ENCODE measurements at regions not wholly inside any gene's neighbourhood (a gene's known extent, or its start where the extent isn't known, plus 50 kb on each side); places are given as distances from the start of the nearest gene placed in this dataset.

DNA sequence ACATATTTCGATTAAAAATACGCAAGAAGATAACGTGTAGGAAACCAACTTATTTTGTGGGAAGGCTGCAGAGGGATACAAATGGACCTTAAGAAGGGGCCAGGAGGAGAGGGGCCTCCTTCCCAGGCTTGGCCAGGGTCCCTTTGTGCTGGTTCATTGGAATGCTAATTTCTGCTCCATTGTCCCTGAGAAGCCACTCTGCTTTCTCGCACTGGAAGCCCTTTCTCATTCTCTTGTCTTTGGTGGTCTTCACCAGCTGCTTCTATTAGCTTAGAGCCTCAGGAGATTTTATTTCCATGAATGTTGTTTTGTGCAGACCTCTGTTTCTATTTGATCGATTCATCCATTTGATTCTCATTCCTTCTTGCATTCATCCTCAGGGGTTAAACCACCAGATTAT is 325.4 kb downstream of the TMEM38B start:
- H3K56ac ChIP-seq (ENCODE audit: insufficient read length, low read depth, low read length): no peak overlapping the region
- Mint-ChIP-seq H3K36me3 (ENCODE audit: insufficient read depth in 1 of 3, low read depth in 3 of 3) (peaks cover 0 to 2% (median 0%) of the 10 kb centered on the region in 3 experiments; a peak in 3 of 7 replicates), H3K4me3 (peak overlapping the region; percentile 11 to 24; a peak in 2 of 5 replicates), H3K4me1 (peaks cover 45 to 52% of the 10 kb centered on the region in 2 experiments), H3K27ac (peak overlapping the region; percentile 74 to 97 (median 95); a peak in 6 of 7 replicates), H3K9me3 (no peaks in the 10 kb centered on the region), H3K27me3 (ENCODE audit: low read depth) (no peaks in the 10 kb centered on the region)
- no peak overlapping the region for H4K91ac ChIP-seq (ENCODE audit: insufficient read length, low read depth, low read length)
- peaks cover 7% of the 10 kb centered on the region for H3K4me1 ChIP-seq (ENCODE audit: insufficient read depth, low read length)
- H2AK5ac ChIP-seq (ENCODE audit: insufficient read length, low read length): no peak overlapping the region
- H2BK12ac ChIP-seq (ENCODE audit: insufficient read length, low read depth, low read length): no peak overlapping the region
- peak overlapping the region; percentile 16 for H3K4me2 ChIP-seq (ENCODE audit: insufficient read depth, insufficient read length, low read length)
- H3T11ph ChIP-seq (ENCODE audit: low read length): no peak overlapping the region
- no peak overlapping the region for H2BK120ac ChIP-seq (ENCODE audit: low read depth, low read length, poor library complexity, severe bottlenecking)
- no peaks in the 10 kb centered on the region for H3K9me3 ChIP-seq (ENCODE audit: control insufficient read depth, low read depth, low read length)
- H4K5ac ChIP-seq (ENCODE audit: insufficient read length, low read depth, low read length): no peak overlapping the region
- H3K18ac ChIP-seq (ENCODE audit: insufficient read length, low read depth, low read length): no peak overlapping the region
- H3K9ac ChIP-seq (ENCODE audit: extremely low read depth, insufficient read length, low read length): no peak overlapping the region
- no peak overlapping the region for H2AFZ ChIP-seq (ENCODE audit: low read length)
- peak; percentile 54 for DNase-seq
- H2BK20ac ChIP-seq (ENCODE audit: low read depth, low read length, poor library complexity, severe bottlenecking): no peak overlapping the region
- H3K23me2 ChIP-seq (ENCODE audit: insufficient read length, low read depth, low read length, poor library complexity, severe bottlenecking): no peaks in the 10 kb centered on the region
- no peaks in the 10 kb centered on the region for H3K27me3 ChIP-seq (ENCODE audit: insufficient read depth, low read length)
- no peaks in the 10 kb centered on the region for H3K79me1 ChIP-seq (ENCODE audit: insufficient read depth, low read depth, low read length, poor library complexity, severe bottlenecking)
- WGBS (ENCODE audit: extremely low coverage, insufficient read length, low lambda C conversion rate): no CpG with 5 or more reads among the region's 5 CpGs
- H3K23ac ChIP-seq (ENCODE audit: insufficient read length, low read depth, low read length): no peak overlapping the region
- no peak overlapping the region for H2BK5ac ChIP-seq (ENCODE audit: insufficient read length, low read length)
- no peaks in the 10 kb centered on the region for H4K20me1 ChIP-seq (ENCODE audit: control insufficient read depth, insufficient read depth, insufficient read length)
- TF ChIP-seq, protein P1, sequence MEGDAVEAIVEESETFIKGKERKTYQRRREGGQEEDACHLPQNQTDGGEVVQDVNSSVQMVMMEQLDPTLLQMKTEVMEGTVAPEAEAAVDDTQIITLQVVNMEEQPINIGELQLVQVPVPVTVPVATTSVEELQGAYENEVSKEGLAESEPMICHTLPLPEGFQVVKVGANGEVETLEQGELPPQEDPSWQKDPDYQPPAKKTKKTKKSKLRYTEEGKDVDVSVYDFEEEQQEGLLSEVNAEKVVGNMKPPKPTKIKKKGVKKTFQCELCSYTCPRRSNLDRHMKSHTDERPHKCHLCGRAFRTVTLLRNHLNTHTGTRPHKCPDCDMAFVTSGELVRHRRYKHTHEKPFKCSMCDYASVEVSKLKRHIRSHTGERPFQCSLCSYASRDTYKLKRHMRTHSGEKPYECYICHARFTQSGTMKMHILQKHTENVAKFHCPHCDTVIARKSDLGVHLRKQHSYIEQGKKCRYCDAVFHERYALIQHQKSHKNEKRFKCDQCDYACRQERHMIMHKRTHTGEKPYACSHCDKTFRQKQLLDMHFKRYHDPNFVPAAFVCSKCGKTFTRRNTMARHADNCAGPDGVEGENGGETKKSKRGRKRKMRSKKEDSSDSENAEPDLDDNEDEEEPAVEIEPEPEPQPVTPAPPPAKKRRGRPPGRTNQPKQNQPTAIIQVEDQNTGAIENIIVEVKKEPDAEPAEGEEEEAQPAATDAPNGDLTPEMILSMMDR (conservative IDR thresholded peaks at IDR 0.05): no peak
- no peak overlapping the region for H3K14ac ChIP-seq (ENCODE audit: insufficient read depth, low read length)
- peak overlapping the region; percentile 27 for H3K27ac ChIP-seq (ENCODE audit: insufficient read length, low read depth, low read length)
- no peak overlapping the region for H4K8ac ChIP-seq (replicated peaks; ENCODE audit: insufficient read length, low read depth, low read length)
- no peak overlapping the region for H2BK15ac ChIP-seq (ENCODE audit: low read depth, low read length)
- no peaks in the 10 kb centered on the region for H3K79me2 ChIP-seq (ENCODE audit: insufficient read depth, low read length)
- H3K4ac ChIP-seq (ENCODE audit: low read depth, low read length): no peak overlapping the region

Data from H9 (cell line).